H1 (cell line): ENCODE measurements at regions not wholly inside any gene's neighbourhood (a gene's known extent, or its start where the extent isn't known, plus 50 kb on each side); places are given as distances from the start of the nearest gene placed in this dataset.

Experiments used
- SIN3A ChIP-seq, 2 experiments: IDR thresholded peaks in 1 of 2; conservative IDR thresholded peaks in 1 of 2; 2 replicates each; pipeline ENCODE4 v1.6.1; 2011 to 2012; ENCODE audit warnings: low read length in 2 of 2, improper control_type of control experiment in 1 of 2, low read depth in 1 of 2, mild to moderate bottlenecking in 1 of 2

DNA sequence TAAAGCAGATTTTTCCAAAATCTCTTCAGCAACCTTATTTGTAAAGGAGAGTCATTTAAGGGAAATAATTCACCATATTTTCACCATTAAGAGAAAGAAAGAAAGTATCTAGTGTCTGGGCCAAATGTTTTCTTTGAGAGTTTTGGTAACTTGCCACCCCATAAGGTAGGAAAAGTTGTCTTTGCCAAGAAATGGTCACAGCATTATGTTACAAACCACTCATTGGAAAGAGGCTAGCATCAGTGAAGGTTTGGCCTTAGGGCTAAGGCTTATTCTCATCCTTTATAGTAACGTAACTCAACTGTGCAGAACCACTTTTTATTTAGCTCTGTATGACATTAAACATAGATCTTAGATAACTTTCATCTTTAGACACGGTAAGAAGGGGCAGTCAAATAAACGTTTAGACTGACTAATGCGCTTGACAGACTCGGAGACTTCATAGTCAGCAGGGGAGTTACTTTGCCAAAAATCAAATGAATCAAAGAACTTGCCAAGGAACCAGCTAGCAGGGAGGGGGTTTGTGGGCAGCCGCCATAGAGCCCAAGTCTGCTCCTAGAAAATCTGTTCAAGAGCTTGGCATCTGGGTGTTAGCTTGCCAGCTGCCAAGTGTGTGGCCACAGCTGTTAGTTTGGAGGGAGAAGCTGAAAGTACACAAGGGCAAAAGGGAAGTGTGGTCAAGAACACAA, 182.8 kb upstream of the GRID2 start (continued):
- no peak for TF ChIP-seq SIN3A (conservative IDR thresholded peaks at IDR 0.05 in 1 of 2, IDR thresholded peaks at IDR 0.05 in 1 of 2; ENCODE audit: low read depth in 1 of 2, low read length in 2 of 2)
